SK-N-MC (cell line): ENCODE measurements at regions not wholly inside any gene's neighbourhood (a gene's known extent, or its start where the extent isn't known, plus 50 kb on each side); places are given as distances from the start of the nearest gene placed in this dataset.

ENCODE experiments used
- EZH2 ChIP-seq: fragments of 200-600 bp; sonication (generic); IDR thresholded peaks from one replicate; pipeline ENCODE4 v1.6.1; 2017; ENCODE audit warnings: antibody characterized with exemption
- FOXP2 ChIP-seq: optimal IDR thresholded peaks from 2 replicates; pipeline ENCODE3; 2011; ENCODE audit warnings: mild to moderate bottlenecking, moderate library complexity; ENCODE audit not compliant: insufficient read depth; ENCODE audit errors: extremely low read length, control extremely low read depth
- POLR2AphosphoS5 ChIP-seq: IDR thresholded peaks from 2 replicates; pipeline ENCODE4 v1.6.1; 2012; ENCODE audit warnings: mild to moderate bottlenecking, low read depth, low read length, borderline replicate concordance

- TF ChIP-seq EZH2 (no peak), POLR2AphosphoS5 (no peak), FOXP2 (no peak)
These were observed 349.8 kb downstream of the DHX35 start for GRCh38 chr20:39311851-39312506.
